Prostate gland (tissue), 2 donors: ENCODE measurements at regions not wholly inside any gene's neighbourhood (a gene's known extent, or its start where the extent isn't known, plus 50 kb on each side); places are given as distances from the start of the nearest gene placed in this dataset.

Source experiments
- CTCF ChIP-seq, 4 experiments: fragments of 200-600 bp in 2 of 4; fragments of 450-650 bp in 2 of 4; sonication (generic) in 2 of 4; IDR thresholded peaks; 1 replicate in 3 of 4; 2 replicates in 1 of 4; pipeline ENCODE4 v1.5.1; 2016 to 2019; ENCODE audit warnings: antibody characterized with exemption in 4 of 4, mild to moderate bottlenecking in 2 of 4, moderate library complexity in 2 of 4
- POLR2A ChIP-seq: fragments of 450-650 bp; IDR thresholded peaks from one replicate; pipeline ENCODE4 v1.6.1; 2016; ENCODE audit warnings: antibody characterized with exemption, mild to moderate bottlenecking
- POLR2AphosphoS5 ChIP-seq: sonication (generic); formaldehyde crosslinking; IDR thresholded peaks from one replicate; pipeline ENCODE4 v1.6.1; 2017; ENCODE audit warnings: antibody characterized with exemption

- TF ChIP-seq POLR2AphosphoS5 (no peak), CTCF (IDR thresholded peaks at IDR 0.05) (no peak), POLR2A (no peak)
These were observed 528.9 kb upstream of the ADAMTS5 start for GRCh38 chr21:27495836-27496235.
